Spleen (tissue), 11 donors: ENCODE measurements at regions not wholly inside any gene's neighbourhood (a gene's known extent, or its start where the extent isn't known, plus 50 kb on each side); places are given as distances from the start of the nearest gene placed in this dataset.
A peak's percentile ranks its signal among the peaks of the same experiment; 100 is the strongest.

ENCODE experiments used
- DNase-seq: peaks from one replicate; pipeline ENCODE4 v3.0.0-alpha.2; 2020
- H3K27ac ChIP-seq, 8 donors: fragments of 200-600 bp; sonication (generic) in 7 of 8; 1 replicate in 4 of 8; 2 replicates in 4 of 8; pipeline versions ENCODE4 v1.5.0 to v1.8.0; 2016 to 2021; ENCODE audit warnings: inconsistent platforms in 4 of 8, mild to moderate bottlenecking in 4 of 8, moderate library complexity in 1 of 8
- H3K27me3 ChIP-seq, 7 donors: fragments of 200-600 bp; sonication (generic) in 6 of 7; replicated peaks in 1 of 7; 1 replicate in 4 of 7; 2 replicates in 3 of 7; pipeline versions ENCODE4 v1.5.0 to v1.8.0; 2016 to 2021; ENCODE audit warnings: inconsistent platforms in 3 of 7, mild to moderate bottlenecking in 1 of 7
- H3K36me3 ChIP-seq, 6 donors: fragments of 200-600 bp; sonication (generic) in 5 of 6; 1 replicate in 4 of 6; 2 replicates in 2 of 6; pipeline versions ENCODE4 v1.5.0 to v1.8.0; 2016 to 2021; ENCODE audit warnings: inconsistent platforms in 2 of 6
- H3K4me1 ChIP-seq, 6 donors: fragments of 200-600 bp; sonication (generic) in 5 of 6; 1 replicate in 3 of 6; 2 replicates in 3 of 6; pipeline versions ENCODE4 v1.5.0 to v1.8.0; 2016 to 2021; ENCODE audit warnings: inconsistent platforms in 3 of 6
- H3K4me3 ChIP-seq, 8 donors: fragments of 200-600 bp; sonication (generic) in 7 of 8; 1 replicate in 4 of 8; 2 replicates in 4 of 8; pipeline versions ENCODE4 v1.5.0 to v1.8.0; 2016 to 2021; ENCODE audit warnings: inconsistent platforms in 4 of 8, mild to moderate bottlenecking in 4 of 8, moderate library complexity in 2 of 8
- H3K9me3 ChIP-seq, 8 donors: fragments of 200-600 bp; sonication (generic) in 7 of 8; 1 replicate in 4 of 8; 2 replicates in 4 of 8; pipeline versions ENCODE4 v1.5.0 to v1.8.0; 2016 to 2021; ENCODE audit warnings: inconsistent platforms in 4 of 8
- POLR2A ChIP-seq, 3 donors: fragments of 450-650 bp; IDR thresholded peaks; one replicate each; pipeline ENCODE4 v1.5.1; 2017; ENCODE audit warnings: antibody characterized with exemption in 3 of 3, mild to moderate bottlenecking in 1 of 3
- POLR2AphosphoS5 ChIP-seq, 3 donors: sonication (generic); formaldehyde crosslinking; IDR thresholded peaks; one replicate each; pipeline ENCODE4 v1.5.1; 2017; ENCODE audit warnings: antibody characterized with exemption in 3 of 3
- WGBS, 5 donors: extraction: QIAGEN DNeasy Blood & Tissue Kit in 3 of 5; methylation state at CpG; one replicate each; pipeline versions ENCODE4 v1.1.5 to v1.1.7; 2013 to 2018; 5-methylcytosine and 5-hydroxymethylcytosine counted together
- intact Hi-C: fragments of 100-400 bp; cut with DNase I; formaldehyde crosslinking; loops from one replicate; pipeline ENCODE4 v1.15.0; 2023; ENCODE audit warnings: low total_unique reads
- TF ChIP-seq, protein P1 (sequence below), 11 experiments: fragments of 200-600 bp in 7 of 11; fragments of 450-650 bp in 4 of 11; sonication (generic) in 4 of 11; IDR thresholded peaks in 8 of 11; conservative IDR thresholded peaks in 3 of 11; 1 replicate in 7 of 11; 2 replicates in 4 of 11; pipeline versions ENCODE4 v1.4.0 to v1.8.0; 2016 to 2021; ENCODE audit warnings: antibody characterized with exemption in 11 of 11, inconsistent platforms in 4 of 11, mild to moderate bottlenecking in 1 of 11
- donor health status: healthy with polysubstance abuse.
- donor health status: DM: no; HTN: no; CAD: no; lungs with moderate emphysema.
- donor health status: DM: no; HTN: no; CAD: no.
- donor health status: Bipolar disorder and iron deficiency.
- donor health status: healthy.
- donor health status: DM: no; HTN: no; CAD: no.
- donor health status: DM: yes; HTN: yes; CAD: no.

DNA sequence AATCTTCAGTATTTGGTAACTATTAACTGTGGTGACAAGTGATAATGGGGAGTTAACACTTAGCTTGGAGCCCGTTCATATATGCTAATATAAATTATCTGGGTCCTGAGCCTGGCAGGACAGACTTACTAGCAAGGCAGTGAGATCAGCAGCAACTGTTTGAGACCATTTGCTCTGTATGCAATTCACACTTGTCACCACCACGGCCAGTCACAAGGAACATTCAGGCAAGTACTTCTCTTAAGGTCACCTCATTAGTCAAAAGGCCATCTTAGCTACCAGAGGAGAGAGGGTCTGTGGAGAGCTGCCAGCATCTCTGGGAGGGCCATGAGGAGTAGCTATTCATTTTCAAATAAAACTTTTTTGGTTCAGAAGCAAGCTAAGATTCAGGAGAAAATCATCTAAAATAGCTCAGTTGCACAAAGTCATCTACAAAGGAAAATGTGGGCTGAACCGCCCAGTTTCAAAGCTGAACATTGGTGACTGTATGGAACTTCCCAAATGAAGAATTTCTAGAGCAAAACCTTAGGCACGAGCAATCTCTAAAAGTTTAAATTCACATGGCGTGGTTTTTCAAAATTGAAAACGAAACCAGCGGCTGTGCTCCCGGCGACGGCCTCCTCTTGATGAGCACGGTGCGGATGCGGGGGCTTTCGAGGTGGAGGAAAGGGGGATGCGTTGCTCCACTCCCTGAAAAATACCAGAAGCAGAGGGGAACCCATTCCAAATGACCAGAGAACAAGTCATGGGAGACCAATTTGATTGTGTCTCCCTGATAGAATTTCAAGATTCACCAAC, 233.5 kb upstream of the MGMT start:
- H3K4me1 ChIP-seq, result no peaks in the 10 kb centered on the region
- WGBS, 5 donors, result 64 to 85% (median 80%) methylated on average over 15 of the region's 15 CpGs
- no peaks in the 10 kb centered on the region for H3K9me3 ChIP-seq
- H3K36me3 ChIP-seq, result no peaks in the 10 kb centered on the region
- no peak for TF ChIP-seq POLR2A (IDR thresholded peaks at IDR 0.05)
- TF ChIP-seq, protein P1, sequence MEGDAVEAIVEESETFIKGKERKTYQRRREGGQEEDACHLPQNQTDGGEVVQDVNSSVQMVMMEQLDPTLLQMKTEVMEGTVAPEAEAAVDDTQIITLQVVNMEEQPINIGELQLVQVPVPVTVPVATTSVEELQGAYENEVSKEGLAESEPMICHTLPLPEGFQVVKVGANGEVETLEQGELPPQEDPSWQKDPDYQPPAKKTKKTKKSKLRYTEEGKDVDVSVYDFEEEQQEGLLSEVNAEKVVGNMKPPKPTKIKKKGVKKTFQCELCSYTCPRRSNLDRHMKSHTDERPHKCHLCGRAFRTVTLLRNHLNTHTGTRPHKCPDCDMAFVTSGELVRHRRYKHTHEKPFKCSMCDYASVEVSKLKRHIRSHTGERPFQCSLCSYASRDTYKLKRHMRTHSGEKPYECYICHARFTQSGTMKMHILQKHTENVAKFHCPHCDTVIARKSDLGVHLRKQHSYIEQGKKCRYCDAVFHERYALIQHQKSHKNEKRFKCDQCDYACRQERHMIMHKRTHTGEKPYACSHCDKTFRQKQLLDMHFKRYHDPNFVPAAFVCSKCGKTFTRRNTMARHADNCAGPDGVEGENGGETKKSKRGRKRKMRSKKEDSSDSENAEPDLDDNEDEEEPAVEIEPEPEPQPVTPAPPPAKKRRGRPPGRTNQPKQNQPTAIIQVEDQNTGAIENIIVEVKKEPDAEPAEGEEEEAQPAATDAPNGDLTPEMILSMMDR (IDR thresholded peaks at IDR 0.05 in 8 of 11, conservative IDR thresholded peaks at IDR 0.05 in 3 of 11), result no peak
- no peak for TF ChIP-seq POLR2AphosphoS5 (IDR thresholded peaks at IDR 0.05)
- no peak overlapping the region for H3K27ac ChIP-seq
- intact Hi-C loops, result no loop called here
- no peaks in the 10 kb centered on the region for H3K27me3 ChIP-seq
- H3K4me3 ChIP-seq, result peak overlapping the region in 3 of 8 donors; percentile 5 to 50 (median 19)
- DNase-seq, result no peak

DNA sequence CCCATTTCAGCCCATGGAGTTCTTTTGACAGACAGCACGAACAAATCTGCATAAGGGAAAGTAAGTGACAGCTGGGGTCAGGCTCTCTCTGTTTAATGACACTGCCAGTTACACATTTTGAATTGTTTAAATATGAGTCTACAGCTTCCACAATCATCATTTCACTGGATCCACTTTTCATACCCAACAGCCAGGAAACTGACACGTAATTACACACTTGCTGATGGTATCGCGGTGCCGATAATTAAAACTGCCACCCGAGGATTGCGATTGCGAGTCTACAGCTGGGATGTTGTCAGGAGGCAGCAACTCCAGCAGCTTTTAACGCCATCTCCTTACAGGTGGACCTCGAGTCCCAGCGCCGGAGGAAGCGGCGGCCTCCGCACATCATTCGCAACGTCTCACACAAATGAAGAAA, 230.8 kb upstream of the MGMT start:
- H3K27me3 ChIP-seq, result no peaks in the 10 kb centered on the region
- H3K4me1 ChIP-seq, result no peaks in the 10 kb centered on the region
- H3K27ac ChIP-seq, result no peak overlapping the region
- H3K4me3 ChIP-seq, result no peak overlapping the region
- 92 to 97% (median 95%) methylated on average over 17 of the region's 17 CpGs for WGBS, 5 donors
- intact Hi-C loops, result no loop called here
- H3K9me3 ChIP-seq, result no peaks in the 10 kb centered on the region
- no peak for DNase-seq
- no peaks in the 10 kb centered on the region for H3K36me3 ChIP-seq
- TF ChIP-seq POLR2AphosphoS5 (IDR thresholded peaks at IDR 0.05) (no peak), POLR2A (IDR thresholded peaks at IDR 0.05) (no peak)
- TF ChIP-seq, protein P1 (IDR thresholded peaks at IDR 0.05 in 8 of 11, conservative IDR thresholded peaks at IDR 0.05 in 3 of 11), result no peak

DNA sequence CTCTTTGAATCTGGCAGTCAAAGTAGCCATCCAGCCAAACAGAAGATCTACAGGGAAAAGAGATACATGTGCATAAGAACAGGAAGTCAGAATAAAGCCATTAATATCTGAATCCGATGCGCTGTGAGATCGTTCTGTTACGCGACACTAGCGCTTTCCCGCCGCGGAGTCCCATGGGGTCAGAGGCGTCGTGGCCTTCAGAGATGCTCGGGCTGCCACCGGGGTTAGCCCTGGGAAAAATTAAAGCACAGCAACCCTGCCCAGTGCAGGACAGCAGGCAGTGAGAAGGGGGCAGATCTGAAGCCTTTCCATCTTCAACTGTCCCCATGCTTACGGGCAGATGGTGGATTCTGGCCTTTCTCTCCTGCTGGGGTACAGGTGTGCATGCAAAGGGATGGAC, 225.6 kb upstream of the MGMT start:
- H3K4me3 ChIP-seq, result no peak overlapping the region
- intact Hi-C loops, result no loop called here
- no peaks in the 10 kb centered on the region for H3K4me1 ChIP-seq
- 83 to 90% (median 88%) methylated on average over 14 of the region's 14 CpGs for WGBS, 5 donors
- H3K36me3 ChIP-seq, result no peaks in the 10 kb centered on the region
- TF ChIP-seq, protein P1 (IDR thresholded peaks at IDR 0.05 in 8 of 11, conservative IDR thresholded peaks at IDR 0.05 in 3 of 11), result no peak
- TF ChIP-seq POLR2AphosphoS5 (IDR thresholded peaks at IDR 0.05), result no peak
- TF ChIP-seq POLR2A (IDR thresholded peaks at IDR 0.05), result no peak
- H3K9me3 ChIP-seq, result no peaks in the 10 kb centered on the region
- no peak overlapping the region for H3K27ac ChIP-seq
- H3K27me3 ChIP-seq, result no peaks in the 10 kb centered on the region
- no peak for DNase-seq

DNA sequence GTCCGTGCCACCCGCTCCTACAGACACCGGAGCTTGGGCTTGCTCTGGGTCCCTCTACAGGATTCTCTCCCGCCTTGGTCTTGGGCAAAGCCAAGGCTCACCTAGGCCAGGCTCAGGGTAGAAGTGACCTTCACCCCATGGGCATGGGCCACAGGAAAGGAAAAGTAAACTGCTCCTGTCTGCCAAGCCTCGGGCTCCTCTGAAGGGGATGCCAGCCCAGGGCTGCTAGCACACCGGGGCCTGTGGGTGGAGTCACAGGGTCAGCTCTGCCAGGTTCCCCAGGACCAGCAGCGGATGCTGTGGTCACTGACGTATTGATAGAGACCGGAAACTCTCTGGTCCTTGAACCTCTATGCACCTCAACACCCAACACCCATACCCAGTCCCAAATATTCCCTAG, 222.7 kb upstream of the MGMT start:
- 84 to 93% (median 86%) methylated on average over 5 to 9 of the region's 9 CpGs for WGBS, 5 donors
- Histone ChIP-seq H3K27me3 (no peaks in the 10 kb centered on the region), H3K4me1 (no peaks in the 10 kb centered on the region), H3K27ac (no peak overlapping the region), H3K4me3 (no peak overlapping the region), H3K36me3 (no peaks in the 10 kb centered on the region), H3K9me3 (no peaks in the 10 kb centered on the region)
- no peak for TF ChIP-seq POLR2A (IDR thresholded peaks at IDR 0.05)
- TF ChIP-seq, protein P1 (IDR thresholded peaks at IDR 0.05 in 8 of 11, conservative IDR thresholded peaks at IDR 0.05 in 3 of 11), result no peak
- no peak for TF ChIP-seq POLR2AphosphoS5 (IDR thresholded peaks at IDR 0.05)
- intact Hi-C loops, result no loop called here
- DNase-seq, result no peak
